Limb (tissue), 2 donors: ENCODE measurements at regions not wholly inside any gene's neighbourhood (a gene's known extent, or its start where the extent isn't known, plus 50 kb on each side); places are given as distances from the start of the nearest gene placed in this dataset.

ENCODE experiments used
- DNase-seq, 2 donors: peaks; one replicate each; pipeline ENCODE4 v3.0.0-alpha.2; 2016; ENCODE audit errors: extremely low spot score in 2 of 2

- DNase-seq = no peak
Measured at GRCh38 chr10:106473129-106473685, 691.3 kb downstream of the SORCS1 start.

- DNase-seq = no peak
Measured at GRCh38 chr10:106467506-106467905, 697.0 kb downstream of the SORCS1 start.

GRCh38 chr10:106457522-106457921 lies 707.0 kb downstream of the SORCS1 start:
- no peak for DNase-seq

GRCh38 chr10:106454233-106454632 lies 710.3 kb downstream of the SORCS1 start:
- no peak for DNase-seq

- DNase-seq = no peak
Measured at GRCh38 chr10:106450966-106451365, 713.5 kb downstream of the SORCS1 start.

- no peak for DNase-seq
Measured at GRCh38 chr10:106446920-106447319, 717.6 kb downstream of the SORCS1 start.

- DNase-seq = no peak
Measured at GRCh38 chr10:106442223-106442622, 722.3 kb downstream of the SORCS1 start.

- DNase-seq = no peak
Measured at GRCh38 chr10:106440767-106441166, 723.7 kb downstream of the SORCS1 start.

GRCh38 chr10:106440355-106440754 lies 724.2 kb downstream of the SORCS1 start:
- DNase-seq = no peak

GRCh38 chr10:106439366-106439765 lies 725.1 kb downstream of the SORCS1 start:
- DNase-seq = no peak

GRCh38 chr10:106438386-106438785 lies 726.1 kb downstream of the SORCS1 start:
- no peak for DNase-seq

GRCh38 chr10:106436123-106436715 lies 728.3 kb downstream of the SORCS1 start:
- peak in 1 of 2 donors; percentile 36 for DNase-seq

- no peak for DNase-seq
Measured at GRCh38 chr10:106435081-106435480, 729.4 kb downstream of the SORCS1 start.

- no peak for DNase-seq
Measured at GRCh38 chr10:106424981-106425380, 739.5 kb downstream of the SORCS1 start.

GRCh38 chr10:106424054-106424453 lies 740.5 kb downstream of the SORCS1 start:
- DNase-seq = no peak

GRCh38 chr10:106410331-106410730 lies 754.2 kb downstream of the SORCS1 start:
- DNase-seq = no peak

GRCh38 chr10:106405141-106405540 lies 759.4 kb downstream of the SORCS1 start:
- no peak for DNase-seq

- no peak for DNase-seq
Measured at GRCh38 chr10:106402458-106402857, 762.0 kb downstream of the SORCS1 start.

- DNase-seq = no peak
Measured at GRCh38 chr10:106401967-106402366, 762.5 kb downstream of the SORCS1 start.

GRCh38 chr10:106401161-106401560 lies 763.3 kb downstream of the SORCS1 start:
- DNase-seq = no peak

GRCh38 chr10:106399112-106399511 lies 765.4 kb downstream of the SORCS1 start:
- DNase-seq = no peak

- DNase-seq = no peak
Measured at GRCh38 chr10:106396192-106396591, 768.3 kb downstream of the SORCS1 start.

GRCh38 chr10:106395041-106395749 lies 769.3 kb downstream of the SORCS1 start:
- DNase-seq = no peak
